PC-9 (cell line): ENCODE measurements at regions not wholly inside any gene's neighbourhood (a gene's known extent, or its start where the extent isn't known, plus 50 kb on each side); places are given as distances from the start of the nearest gene placed in this dataset.
A peak's percentile ranks its signal among the peaks of the same experiment; 100 is the strongest.

Source experiments
- BruUV-seq: library from RNA; stranded (reverse); fragments of 400-500 nt; replicated peaks from 2 replicates; lab custom pipeline; 2021; lab: Mats Ljungman, UMichigan
- CTCF ChIA-PET: fragments of 300-600 bp; sonication (Branson Sonifier 250); formaldehyde crosslinking; loops from one replicate; lab custom pipeline; 2022; ENCODE audit warnings: antibody characterized with exemption; lab: Charles Lee
- POLR2A ChIA-PET: fragments of 300-600 bp; sonication (Branson Sonifier 250); formaldehyde crosslinking; loops from one replicate; lab custom pipeline; 2022; ENCODE audit warnings: antibody characterized with exemption; ENCODE audit not compliant: unreplicated experiment; lab: Charles Lee
- DNase-seq, 2 experiments: peaks; one replicate each; pipeline versions ENCODE4 v3.0.0 to v3.0.0-alpha.2; 2015 to 2022; ENCODE audit warnings: mixed read lengths in 1 of 2
- H2AFZ ChIP-seq: fragments of 200-600 bp; sonication (generic); 2 replicates; pipeline ENCODE4 v1.8.1; 2017; ENCODE audit warnings: antibody characterized with exemption
- H3F3A ChIP-seq: fragments of 200-600 bp; sonication (generic); 2 replicates; pipeline ENCODE4 v1.8.1; 2017; ENCODE audit warnings: antibody characterized with exemption, mild to moderate bottlenecking, low read depth; ENCODE audit not compliant: insufficient read depth
- H3K27ac ChIP-seq: fragments of 200-600 bp; sonication (generic); 2 replicates; pipeline ENCODE4 v1.6.1; 2016; ENCODE audit warnings: mixed run types
- H3K27me3 ChIP-seq: fragments of 200-600 bp; sonication (generic); 2 replicates; pipeline ENCODE4 v1.6.1; 2016; ENCODE audit warnings: low read depth, mixed run types; ENCODE audit not compliant: insufficient read depth
- H3K36me3 ChIP-seq: fragments of 200-600 bp; sonication (generic); 2 replicates; pipeline ENCODE4 v1.6.1; 2016; ENCODE audit warnings: low read depth, mixed run types
- H3K4me1 ChIP-seq: fragments of 200-600 bp; sonication (generic); replicated peaks from 2 replicates; pipeline ENCODE4 v1.6.1; 2016; ENCODE audit warnings: mixed run types; ENCODE audit not compliant: insufficient read depth
- H3K4me2 ChIP-seq: fragments of 200-600 bp; sonication (generic); 2 replicates; pipeline ENCODE4 v1.6.1; 2017; ENCODE audit warnings: mixed run types
- H3K4me3 ChIP-seq: fragments of 200-600 bp; sonication (generic); 2 replicates; pipeline ENCODE4 v1.6.1; 2016; ENCODE audit warnings: mixed run types
- H3K79me2 ChIP-seq: fragments of 200-600 bp; sonication (generic); 2 replicates; pipeline ENCODE4 v1.6.1; 2017; ENCODE audit warnings: low read depth, mixed run types
- H3K9me2 ChIP-seq: fragments of 200-600 bp; sonication (generic); 2 replicates; pipeline ENCODE4 v1.8.1; 2017; ENCODE audit warnings: mild to moderate bottlenecking; ENCODE audit not compliant: insufficient read depth
- H3K9me3 ChIP-seq: fragments of 200-600 bp; sonication (generic); 2 replicates; pipeline ENCODE4 v1.8.1; 2016; ENCODE audit warnings: low read depth; ENCODE audit not compliant: insufficient read depth
- H4K20me1 ChIP-seq: fragments of 200-600 bp; sonication (generic); 2 replicates; pipeline ENCODE4 v1.8.1; 2017; ENCODE audit not compliant: insufficient read depth
- EZH2 ChIP-seq: fragments of 200-600 bp; sonication (generic); IDR thresholded peaks from 2 replicates; pipeline ENCODE4 v1.8.0; 2017; ENCODE audit warnings: antibody characterized with exemption, low read depth
- intact Hi-C: fragments of 100-400 bp; cut with micrococcal nuclease; formaldehyde crosslinking; loops from one replicate; pipeline ENCODE4 v1.10.0; 2022; ENCODE audit not compliant: unreplicated experiment
- TF ChIP-seq, protein P1 (sequence below): fragments of 200-600 bp; sonication (generic); conservative IDR thresholded peaks from 2 replicates; pipeline ENCODE4 v1.6.1; 2017; ENCODE audit warnings: mixed run types, antibody characterized with exemption, mild to moderate bottlenecking, moderate library complexity

DNA sequence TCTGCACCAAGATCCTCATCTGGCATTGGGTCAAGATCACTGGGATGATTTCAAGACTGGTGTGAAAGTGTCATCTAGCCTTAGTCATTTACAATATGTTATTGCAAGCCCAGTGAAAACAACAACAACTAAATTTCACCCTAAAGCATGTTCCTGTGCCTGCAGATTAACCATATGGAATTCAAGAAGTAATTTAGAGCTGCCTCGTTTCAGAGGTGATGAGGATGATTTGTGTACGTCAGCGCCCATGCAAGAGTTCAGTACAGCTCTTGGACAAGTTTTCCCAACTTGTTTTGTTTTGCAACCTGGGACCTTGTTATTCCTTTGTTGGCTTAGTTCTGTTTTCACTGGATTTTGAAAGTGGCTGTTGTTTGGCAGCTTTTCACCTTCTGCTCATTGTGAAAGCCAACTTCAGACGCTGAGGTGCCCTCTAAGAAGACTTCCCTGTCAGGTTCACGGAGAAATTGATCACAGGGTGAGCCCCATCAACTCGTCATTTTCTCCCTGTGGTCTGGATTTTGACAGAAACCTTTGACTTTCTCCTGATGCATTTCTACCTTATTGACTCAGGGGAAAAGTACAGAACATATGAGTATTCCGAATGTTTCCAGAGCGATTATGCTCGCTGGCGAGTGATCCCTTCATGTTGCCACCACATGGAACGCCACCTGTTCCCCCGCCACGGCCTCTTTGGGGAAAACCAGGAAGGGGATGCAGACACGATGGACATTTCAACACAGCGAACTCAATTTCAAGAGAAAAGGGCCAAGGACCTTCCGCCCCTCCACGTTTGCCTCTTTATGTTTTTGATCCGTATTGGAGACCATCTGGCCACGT is 85.6 kb downstream of the FOXL1 start:
- 0 out of 2 replicates have a peak, but pooled peaks cover 7% of the 10 kb centered on the region for H3K9me3 ChIP-seq
- no peak overlapping the region for H3K4me3 ChIP-seq
- intact Hi-C loops, result no loop called here
- no peaks in the 10 kb centered on the region for H4K20me1 ChIP-seq
- no peaks in the 10 kb centered on the region for H3F3A ChIP-seq
- BruUV-seq, result no TSS peak
- ChIA-PET CTCF (no interaction called here), POLR2A (no interaction called here)
- no peak overlapping the region for H2AFZ ChIP-seq
- H3K27ac ChIP-seq, result peak overlapping the region; percentile 38
- H3K27me3 ChIP-seq, result peaks cover 51% of the 10 kb centered on the region
- H3K9me2 ChIP-seq, result no peaks in the 10 kb centered on the region
- peak overlapping the region; percentile 58; the same call in 1 of the 2 replicates for H3K4me2 ChIP-seq
- peaks cover 13% of the 10 kb centered on the region; the same call in 1 of the 2 replicates for H3K4me1 ChIP-seq
- H3K36me3 ChIP-seq, result no peaks in the 10 kb centered on the region
- H3K79me2 ChIP-seq, result no peaks in the 10 kb centered on the region
- DNase-seq, result no peak
- TF ChIP-seq, protein P1, sequence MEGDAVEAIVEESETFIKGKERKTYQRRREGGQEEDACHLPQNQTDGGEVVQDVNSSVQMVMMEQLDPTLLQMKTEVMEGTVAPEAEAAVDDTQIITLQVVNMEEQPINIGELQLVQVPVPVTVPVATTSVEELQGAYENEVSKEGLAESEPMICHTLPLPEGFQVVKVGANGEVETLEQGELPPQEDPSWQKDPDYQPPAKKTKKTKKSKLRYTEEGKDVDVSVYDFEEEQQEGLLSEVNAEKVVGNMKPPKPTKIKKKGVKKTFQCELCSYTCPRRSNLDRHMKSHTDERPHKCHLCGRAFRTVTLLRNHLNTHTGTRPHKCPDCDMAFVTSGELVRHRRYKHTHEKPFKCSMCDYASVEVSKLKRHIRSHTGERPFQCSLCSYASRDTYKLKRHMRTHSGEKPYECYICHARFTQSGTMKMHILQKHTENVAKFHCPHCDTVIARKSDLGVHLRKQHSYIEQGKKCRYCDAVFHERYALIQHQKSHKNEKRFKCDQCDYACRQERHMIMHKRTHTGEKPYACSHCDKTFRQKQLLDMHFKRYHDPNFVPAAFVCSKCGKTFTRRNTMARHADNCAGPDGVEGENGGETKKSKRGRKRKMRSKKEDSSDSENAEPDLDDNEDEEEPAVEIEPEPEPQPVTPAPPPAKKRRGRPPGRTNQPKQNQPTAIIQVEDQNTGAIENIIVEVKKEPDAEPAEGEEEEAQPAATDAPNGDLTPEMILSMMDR, result no peak
- no peak for TF ChIP-seq EZH2

DNA sequence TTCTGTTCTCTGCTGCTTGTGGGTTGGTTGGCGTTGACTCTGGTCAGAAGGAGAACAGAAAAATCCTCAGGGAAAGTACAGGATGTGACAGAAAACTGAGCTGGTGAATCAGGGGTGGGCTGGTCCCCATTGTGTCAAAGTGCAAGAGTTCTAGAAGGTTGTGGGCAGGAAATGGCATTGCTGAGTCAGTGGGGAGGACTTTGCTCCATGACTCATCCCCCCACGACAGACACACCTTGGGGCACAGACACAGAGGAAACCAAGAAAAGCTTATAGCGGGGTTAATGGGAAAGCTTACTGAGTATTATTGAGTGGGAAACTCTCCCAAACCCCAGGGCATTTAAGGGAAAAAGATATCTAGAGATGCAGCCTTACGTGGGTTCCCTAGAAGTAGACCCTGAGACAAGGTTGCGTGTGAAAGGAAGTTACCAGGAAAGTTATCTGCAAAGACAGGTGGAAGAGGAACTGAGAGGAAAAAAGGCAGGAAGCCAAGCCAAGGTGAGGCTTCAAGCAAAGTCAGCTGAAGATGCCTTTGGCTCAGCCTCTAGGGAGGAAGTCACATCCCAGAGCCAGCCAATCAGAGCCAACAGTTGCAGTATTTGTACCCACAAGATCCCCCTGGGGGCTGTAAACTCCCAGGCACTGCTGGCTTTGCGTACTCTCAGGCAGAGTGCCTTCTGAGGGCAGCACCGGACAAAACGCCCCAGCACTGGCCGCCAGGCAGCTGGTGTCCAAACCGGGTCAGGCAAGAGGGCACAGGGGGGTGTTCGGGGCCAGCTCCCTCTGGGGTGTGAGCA is 86.4 kb downstream of the FOXL1 start:
- H3K9me3 ChIP-seq, result 0 out of 2 replicates have a peak, but pooled peaks cover 7% of the 10 kb centered on the region
- intact Hi-C loops, result no loop called here
- H3K9me2 ChIP-seq, result no peaks in the 10 kb centered on the region
- H3F3A ChIP-seq, result no peaks in the 10 kb centered on the region
- DNase-seq, result peak; percentile 2 to 42
- TF ChIP-seq, protein P1, result no peak
- no peak for TF ChIP-seq EZH2
- ChIA-PET POLR2A (no interaction called here), CTCF (no interaction called here)
- H4K20me1 ChIP-seq, result no peaks in the 10 kb centered on the region
- H3K36me3 ChIP-seq, result no peaks in the 10 kb centered on the region
- peaks cover 55% of the 10 kb centered on the region for H3K27me3 ChIP-seq
- H3K27ac ChIP-seq, result peak overlapping the region; percentile 38
- no peak overlapping the region for H3K4me3 ChIP-seq
- no peak overlapping the region for H2AFZ ChIP-seq
- H3K4me2 ChIP-seq, result peak overlapping the region; percentile 58
- peaks cover 13% of the 10 kb centered on the region; the same call in 1 of the 2 replicates for H3K4me1 ChIP-seq
- BruUV-seq, result no TSS peak
- H3K79me2 ChIP-seq, result no peaks in the 10 kb centered on the region

DNA sequence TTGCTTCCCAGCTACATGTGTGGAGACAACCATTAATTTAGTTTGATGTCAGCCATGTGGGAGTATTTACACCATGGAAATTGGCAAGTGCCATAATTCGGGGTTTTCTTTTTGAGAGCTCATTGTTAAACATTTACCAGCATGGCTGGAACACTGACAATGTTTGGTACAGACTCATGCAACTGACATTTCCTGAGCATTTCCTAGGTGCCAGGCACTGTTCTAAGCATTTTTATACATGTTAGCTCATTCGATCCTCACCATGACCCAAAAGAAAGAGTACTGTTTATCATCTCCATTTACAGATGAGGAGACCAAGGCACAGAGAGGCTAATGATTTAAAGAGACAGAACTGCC is 86.9 kb downstream of the FOXL1 start:
- no peak for DNase-seq
- no peak overlapping the region for H3K4me3 ChIP-seq

More for the DNA sequence above, 86.9 kb downstream of the FOXL1 start:
- no TSS peak for BruUV-seq
- H3K4me2 ChIP-seq, result peak overlapping the region; percentile 58; the same call in 1 of the 2 replicates
- H2AFZ ChIP-seq, result no peak overlapping the region
- ChIA-PET POLR2A (no interaction called here), CTCF (no interaction called here)
- H3K4me1 ChIP-seq, result peaks cover 13% of the 10 kb centered on the region; the same call in 1 of the 2 replicates
- no peak overlapping the region for H3K27ac ChIP-seq
- H4K20me1 ChIP-seq, result no peaks in the 10 kb centered on the region
- no peaks in the 10 kb centered on the region for H3F3A ChIP-seq
- intact Hi-C loops, result no loop called here
- H3K27me3 ChIP-seq, result peaks cover 55% of the 10 kb centered on the region
- TF ChIP-seq, protein P1, result no peak
- no peak for TF ChIP-seq EZH2
- no peaks in the 10 kb centered on the region for H3K79me2 ChIP-seq
- 0 out of 2 replicates have a peak, but pooled peaks cover 7% of the 10 kb centered on the region for H3K9me3 ChIP-seq
- H3K9me2 ChIP-seq, result no peaks in the 10 kb centered on the region
- no peaks in the 10 kb centered on the region for H3K36me3 ChIP-seq
